AG04449 (cell line): ENCODE measurements at regions not wholly inside any gene's neighbourhood (a gene's known extent, or its start where the extent isn't known, plus 50 kb on each side); places are given as distances from the start of the nearest gene placed in this dataset.

ENCODE experiments used
- CTCF ChIA-PET: fragments of 350-600 bp; formaldehyde crosslinking; extraction: SDS; loops from one replicate; lab custom pipeline; 2021; ENCODE audit warnings: antibody characterized with exemption; lab: Yijun Ruan, JAX
- POLR2A ChIA-PET: fragments of 400-600, 350-600 bp; formaldehyde crosslinking; extraction: SDS; loops from one replicate; lab custom pipeline; 2020; ENCODE audit warnings: antibody characterized with exemption, inconsistent platforms; lab: Yijun Ruan, JAX
- DNase-seq: peaks from one replicate; pipeline ENCODE4 v3.0.0-alpha.2; 2010; ENCODE audit warnings: low read depth, low spot score
- H3K4me3 ChIP-seq: 2 replicates; pipeline ENCODE4 v1.5.1; 2011; ENCODE audit warnings: low read depth, mild to moderate bottlenecking, control low read depth, low read length
- TF ChIP-seq, protein P1 (sequence below): IDR thresholded peaks from one replicate; pipeline ENCODE4 v1.5.1; 2011; ENCODE audit warnings: mild to moderate bottlenecking, moderate library complexity, low read length, control low read depth, inconsistent platforms; ENCODE audit not compliant: insufficient read depth; ENCODE audit errors: missing control alignments

- ChIA-PET CTCF (interaction anchor here (1.3 to 1.8 kb wide), 3 partner anchors 14 to 73 kb away, joined by 3 to 4 read pairs (median 3); no protein-coding TSS in a partner anchor), POLR2A (interaction anchor here (0.6 kb wide), 1 partner anchor 68 kb away, joined by 3 read pairs; no protein-coding TSS in a partner anchor)
- H3K4me3 ChIP-seq, result no peak overlapping the region
- TF ChIP-seq, protein P1, sequence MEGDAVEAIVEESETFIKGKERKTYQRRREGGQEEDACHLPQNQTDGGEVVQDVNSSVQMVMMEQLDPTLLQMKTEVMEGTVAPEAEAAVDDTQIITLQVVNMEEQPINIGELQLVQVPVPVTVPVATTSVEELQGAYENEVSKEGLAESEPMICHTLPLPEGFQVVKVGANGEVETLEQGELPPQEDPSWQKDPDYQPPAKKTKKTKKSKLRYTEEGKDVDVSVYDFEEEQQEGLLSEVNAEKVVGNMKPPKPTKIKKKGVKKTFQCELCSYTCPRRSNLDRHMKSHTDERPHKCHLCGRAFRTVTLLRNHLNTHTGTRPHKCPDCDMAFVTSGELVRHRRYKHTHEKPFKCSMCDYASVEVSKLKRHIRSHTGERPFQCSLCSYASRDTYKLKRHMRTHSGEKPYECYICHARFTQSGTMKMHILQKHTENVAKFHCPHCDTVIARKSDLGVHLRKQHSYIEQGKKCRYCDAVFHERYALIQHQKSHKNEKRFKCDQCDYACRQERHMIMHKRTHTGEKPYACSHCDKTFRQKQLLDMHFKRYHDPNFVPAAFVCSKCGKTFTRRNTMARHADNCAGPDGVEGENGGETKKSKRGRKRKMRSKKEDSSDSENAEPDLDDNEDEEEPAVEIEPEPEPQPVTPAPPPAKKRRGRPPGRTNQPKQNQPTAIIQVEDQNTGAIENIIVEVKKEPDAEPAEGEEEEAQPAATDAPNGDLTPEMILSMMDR, result no peak
- DNase-seq, result no peak
Observed at GRCh38 chr6:56399672-56400263, 152.4 kb upstream of the COL21A1 start.

DNA sequence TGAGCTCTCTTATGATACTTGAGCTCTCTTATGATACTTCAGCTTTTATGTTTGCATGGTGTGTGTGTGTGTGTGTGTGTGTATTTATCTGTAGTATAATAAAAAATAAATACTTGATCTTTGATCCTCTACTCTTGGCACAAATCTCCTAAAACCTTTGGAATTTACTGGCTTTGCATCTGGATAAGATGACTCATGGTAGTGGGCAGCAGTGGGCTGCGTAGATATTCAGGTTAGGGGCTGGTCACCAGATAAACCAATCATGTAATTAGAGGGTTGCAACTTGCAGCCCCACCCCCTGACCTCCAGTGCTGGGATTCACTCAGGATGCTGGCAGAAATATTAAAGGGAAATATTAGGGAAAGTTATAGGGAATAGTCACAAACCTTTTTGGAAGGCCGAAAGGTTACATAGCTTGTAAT, 151.9 kb upstream of the COL21A1 start:
- DNase-seq, result no peak
- ChIA-PET POLR2A (no interaction called here), CTCF (interaction anchor here (1.3 to 1.8 kb wide), 4 partner anchors 14 to 73 kb away, joined by 3 to 4 read pairs (median 3); no protein-coding TSS in a partner anchor)
- H3K4me3 ChIP-seq, result no peak overlapping the region
- TF ChIP-seq, protein P1, result no peak

DNA sequence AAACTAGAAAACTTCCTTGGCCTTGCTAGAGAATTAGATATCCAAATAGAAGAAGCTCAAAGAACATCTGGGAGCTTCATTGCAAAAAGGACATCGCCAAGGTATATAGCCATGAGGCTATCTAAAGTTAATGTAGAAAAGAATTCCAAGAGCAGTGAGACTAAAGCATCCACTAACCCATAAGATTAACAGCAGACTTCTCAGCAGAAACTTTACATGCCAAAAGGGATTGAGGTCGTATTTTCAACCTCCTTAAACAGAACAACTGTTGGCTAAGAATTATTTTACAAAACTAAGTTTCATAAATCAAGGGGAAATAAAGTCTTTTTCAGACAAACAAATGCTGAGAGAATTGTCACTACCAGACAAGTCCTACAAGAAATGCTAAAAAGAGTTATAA, 149.1 kb upstream of the COL21A1 start:
- CTCF ChIA-PET, result interaction anchor here (1.5 kb wide), 1 partner anchor 11 kb away, joined by 5 read pairs; no protein-coding TSS in a partner anchor
- TF ChIP-seq, protein P1, result no peak
- no peak for DNase-seq
- POLR2A ChIA-PET, result no interaction called here
- H3K4me3 ChIP-seq, result no peak overlapping the region

DNA sequence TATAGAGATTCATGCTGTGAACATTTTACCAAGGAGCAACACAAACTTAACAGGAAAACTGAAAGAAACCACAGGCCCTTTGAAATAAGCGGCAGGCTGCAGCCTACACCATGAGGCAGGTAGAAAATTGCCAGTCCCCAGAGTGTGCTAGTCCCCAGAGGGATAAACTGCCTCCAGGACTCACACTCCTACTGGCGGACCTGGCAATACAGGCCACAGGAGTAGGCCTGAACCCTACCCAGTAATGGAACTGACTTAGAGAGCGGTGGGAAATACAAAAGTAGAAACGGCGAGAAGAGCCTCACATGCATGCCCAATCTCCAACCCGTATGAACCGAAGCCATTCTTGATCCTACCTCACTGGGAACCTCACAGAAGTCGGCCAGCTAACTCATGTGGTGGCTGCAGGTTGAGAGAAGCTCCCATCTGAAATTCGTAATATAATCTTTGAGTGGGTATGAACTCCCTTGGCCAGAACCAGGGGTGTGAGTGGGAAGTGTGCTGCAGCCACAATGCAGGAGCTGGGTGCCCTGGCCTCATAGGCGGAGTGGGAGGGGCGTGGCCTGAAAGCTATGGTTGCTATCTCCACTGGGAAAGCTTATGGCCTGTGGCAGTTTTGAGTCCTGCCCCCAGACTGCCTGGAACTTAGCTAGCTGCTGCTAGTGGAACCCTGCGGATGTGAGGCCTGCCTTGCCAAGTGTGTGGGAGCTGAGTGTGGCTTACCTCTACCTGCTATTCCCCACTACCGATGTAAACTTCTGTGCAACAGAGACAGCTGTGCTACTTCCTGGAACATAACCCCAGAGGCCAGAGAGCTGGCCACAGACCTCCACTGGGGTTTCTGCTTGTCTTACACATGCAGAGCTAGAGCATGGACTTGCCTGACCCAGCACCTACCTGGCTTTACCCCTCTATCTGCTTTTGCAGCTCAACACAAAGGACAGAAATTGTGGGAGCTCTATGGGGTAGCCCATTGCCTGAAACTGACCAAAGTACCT, 146.5 kb upstream of the COL21A1 start:
- H3K4me3 ChIP-seq, result no peak overlapping the region
- no peak for DNase-seq
- POLR2A ChIA-PET, result no interaction called here
- CTCF ChIA-PET, result interaction anchor here (1.4 kb wide), 1 partner anchor 11 kb away, joined by 4 read pairs; no protein-coding TSS in a partner anchor
- TF ChIP-seq, protein P1, result no peak

- H3K4me3 ChIP-seq, result no peak overlapping the region
- ChIA-PET CTCF (no interaction called here), POLR2A (no interaction called here)
- DNase-seq, result no peak
- TF ChIP-seq, protein P1, result no peak
Observed at GRCh38 chr6:56388415-56388755, 141.0 kb upstream of the COL21A1 start.
